22Rv1 (cell line): ENCODE measurements at regions not wholly inside any gene's neighbourhood (a gene's known extent, or its start where the extent isn't known, plus 50 kb on each side); places are given as distances from the start of the nearest gene placed in this dataset.

Source experiments
- ZFX ChIP-seq: fragments of 450-650 bp; IDR thresholded peaks from 2 replicates; pipeline ENCODE4 v1.6.1; 2017; ENCODE audit warnings: antibody characterized with exemption, borderline replicate concordance
- TF ChIP-seq, protein P1 (sequence below): fragments of 450-650 bp; IDR thresholded peaks from 2 replicates; pipeline ENCODE4 v1.5.1; 2017; ENCODE audit warnings: mild to moderate bottlenecking

DNA sequence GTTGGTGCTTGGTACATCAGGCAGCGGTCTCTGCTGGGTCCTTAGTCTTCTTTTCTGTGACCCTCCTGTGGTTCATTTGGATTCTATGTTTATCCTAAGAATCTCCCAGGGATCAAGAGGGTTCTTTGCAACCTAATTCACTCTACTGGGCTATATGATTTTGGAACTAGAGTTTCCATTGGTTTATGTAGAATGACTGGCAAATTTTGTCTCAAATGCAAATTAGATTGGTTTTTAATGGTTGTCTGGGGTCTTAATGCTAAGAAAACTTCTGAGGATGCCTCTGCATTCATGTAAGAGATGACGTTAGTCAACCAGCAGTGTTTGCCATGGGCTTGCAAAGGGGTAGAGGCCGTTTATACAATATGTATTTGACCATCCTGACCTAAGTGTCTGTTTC is 129.8 kb upstream of the ZFP64 start:
- TF ChIP-seq, protein P1, sequence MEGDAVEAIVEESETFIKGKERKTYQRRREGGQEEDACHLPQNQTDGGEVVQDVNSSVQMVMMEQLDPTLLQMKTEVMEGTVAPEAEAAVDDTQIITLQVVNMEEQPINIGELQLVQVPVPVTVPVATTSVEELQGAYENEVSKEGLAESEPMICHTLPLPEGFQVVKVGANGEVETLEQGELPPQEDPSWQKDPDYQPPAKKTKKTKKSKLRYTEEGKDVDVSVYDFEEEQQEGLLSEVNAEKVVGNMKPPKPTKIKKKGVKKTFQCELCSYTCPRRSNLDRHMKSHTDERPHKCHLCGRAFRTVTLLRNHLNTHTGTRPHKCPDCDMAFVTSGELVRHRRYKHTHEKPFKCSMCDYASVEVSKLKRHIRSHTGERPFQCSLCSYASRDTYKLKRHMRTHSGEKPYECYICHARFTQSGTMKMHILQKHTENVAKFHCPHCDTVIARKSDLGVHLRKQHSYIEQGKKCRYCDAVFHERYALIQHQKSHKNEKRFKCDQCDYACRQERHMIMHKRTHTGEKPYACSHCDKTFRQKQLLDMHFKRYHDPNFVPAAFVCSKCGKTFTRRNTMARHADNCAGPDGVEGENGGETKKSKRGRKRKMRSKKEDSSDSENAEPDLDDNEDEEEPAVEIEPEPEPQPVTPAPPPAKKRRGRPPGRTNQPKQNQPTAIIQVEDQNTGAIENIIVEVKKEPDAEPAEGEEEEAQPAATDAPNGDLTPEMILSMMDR: no peak
- TF ChIP-seq ZFX: no peak
